HepG2 (cell line): ENCODE measurements at regions not wholly inside any gene's neighbourhood (a gene's known extent, or its start where the extent isn't known, plus 50 kb on each side); places are given as distances from the start of the nearest gene placed in this dataset.
A peak's percentile ranks its signal among the peaks of the same experiment; 100 is the strongest.

ENCODE experiments used
- AHDC1 ChIP-seq: sonication (generic); formaldehyde crosslinking; IDR thresholded peaks from 2 replicates; pipeline ENCODE4 v1.5.1; 2020; ENCODE audit warnings: mild to moderate bottlenecking, missing genetic modification reagents, borderline replicate concordance
- ASH2L ChIP-seq: fragments of 300-600, 200-600 bp; sonication (generic); IDR thresholded peaks from 2 replicates; pipeline ENCODE4 v1.7.0; 2017; ENCODE audit warnings: low read depth, mild to moderate bottlenecking, moderate library complexity, mixed read lengths, low read length; ENCODE audit not compliant: insufficient read length
- ATF5 ChIP-seq: sonication (generic); formaldehyde crosslinking; IDR thresholded peaks from 2 replicates; pipeline ENCODE4 v1.4.0; 2020; ENCODE audit warnings: mild to moderate bottlenecking, low read depth, missing genetic modification reagents
- DMAP1 ChIP-seq: IDR thresholded peaks from 2 replicates; pipeline ENCODE4 v1.6.1; 2016
- FLYWCH1 ChIP-seq: sonication (generic); formaldehyde crosslinking; IDR thresholded peaks from 2 replicates; pipeline ENCODE4 v1.8.1; 2023; ENCODE audit warnings: mild to moderate bottlenecking, missing genetic modification reagents
- FOXA3 ChIP-seq: IDR thresholded peaks from 2 replicates; pipeline ENCODE4 v1.6.1; 2016; ENCODE audit warnings: missing genetic modification reagents, missing compliant biosample characterization
- FOXC1 ChIP-seq: sonication (generic); formaldehyde crosslinking; IDR thresholded peaks from 2 replicates; pipeline ENCODE4 v1.8.0; 2022; ENCODE audit warnings: mild to moderate bottlenecking, missing genetic modification reagents, borderline replicate concordance
- FOXO4 ChIP-seq: sonication (generic); formaldehyde crosslinking; conservative IDR thresholded peaks from 2 replicates; pipeline ENCODE4 v1.8.1; 2023; ENCODE audit warnings: missing genetic modification reagents
- KDM2A ChIP-seq: sonication (generic); formaldehyde crosslinking; IDR thresholded peaks from 2 replicates; pipeline ENCODE4 v1.4.0; 2020; ENCODE audit warnings: low read depth, missing genetic modification reagents, borderline replicate concordance
- TMF1 ChIP-seq: sonication (generic); formaldehyde crosslinking; IDR thresholded peaks from 2 replicates; pipeline ENCODE4 v1.8.1; 2022; ENCODE audit warnings: low read depth, missing genetic modification reagents
- ZFP1 ChIP-seq: IDR thresholded peaks from 2 replicates; pipeline ENCODE4 v1.6.1; 2016
- ZNF124 ChIP-seq: sonication (generic); formaldehyde crosslinking; IDR thresholded peaks from 2 replicates; pipeline ENCODE4 v1.4.0; 2020; ENCODE audit warnings: missing genetic modification reagents
- ZNF234 ChIP-seq: sonication (generic); formaldehyde crosslinking; conservative IDR thresholded peaks from 2 replicates; pipeline ENCODE4 v1.5.1; 2020; ENCODE audit warnings: mild to moderate bottlenecking, missing genetic modification reagents
- ZNF263 ChIP-seq: sonication (generic); formaldehyde crosslinking; IDR thresholded peaks from 2 replicates; pipeline ENCODE4 v1.4.0; 2020; ENCODE audit warnings: missing genetic modification reagents
- ZNF576 ChIP-seq: sonication (generic); formaldehyde crosslinking; IDR thresholded peaks from 2 replicates; pipeline ENCODE4 v1.4.0; 2020; ENCODE audit warnings: mild to moderate bottlenecking, missing genetic modification reagents
- ZNF619 ChIP-seq: sonication (generic); formaldehyde crosslinking; IDR thresholded peaks from 2 replicates; pipeline ENCODE4 v1.4.0; 2020; ENCODE audit warnings: mild to moderate bottlenecking, missing genetic modification reagents
- ZNF761 ChIP-seq: sonication (generic); formaldehyde crosslinking; conservative IDR thresholded peaks from 2 replicates; pipeline ENCODE4 v1.4.0; 2020; ENCODE audit warnings: mild to moderate bottlenecking, missing genetic modification reagents
- TF ChIP-seq, protein P1 (sequence below): sonication (generic); formaldehyde crosslinking; IDR thresholded peaks from 2 replicates; pipeline ENCODE4 v1.9.0; 2021; ENCODE audit warnings: missing genetic modification reagents, mild to moderate bottlenecking, borderline replicate concordance
- TF ChIP-seq, protein P2 (sequence below): sonication (generic); formaldehyde crosslinking; IDR thresholded peaks from 2 replicates; pipeline ENCODE4 v1.4.0; 2020; ENCODE audit warnings: mild to moderate bottlenecking, low read depth, missing genetic modification reagents

DNA sequence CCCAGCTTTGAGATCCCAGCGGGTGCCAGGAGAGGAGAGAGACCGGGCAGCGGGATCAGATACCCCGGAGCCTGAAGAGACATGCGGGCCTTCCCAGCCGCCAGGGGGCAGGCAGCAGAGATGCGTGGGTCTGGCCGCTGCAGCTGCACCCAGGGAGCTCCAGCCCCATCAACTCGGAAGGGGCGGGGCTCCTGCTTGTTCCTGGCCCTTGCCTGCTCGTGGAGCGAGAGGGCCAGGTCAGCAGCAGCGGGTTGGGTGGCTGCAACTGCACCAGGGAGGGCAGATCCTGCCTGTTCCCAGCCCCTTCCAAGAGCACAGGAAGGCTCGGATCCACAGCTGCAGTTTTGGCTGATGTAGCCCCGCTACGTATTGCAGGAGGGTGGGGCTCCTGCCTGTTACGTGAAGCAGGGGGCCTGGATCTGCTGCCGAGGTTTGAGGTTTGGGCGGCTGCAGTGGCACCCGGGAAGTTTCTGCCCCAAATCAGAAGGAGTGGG is 532.8 kb downstream of the RFPL4B start (continued):
- TF ChIP-seq, protein P1, sequence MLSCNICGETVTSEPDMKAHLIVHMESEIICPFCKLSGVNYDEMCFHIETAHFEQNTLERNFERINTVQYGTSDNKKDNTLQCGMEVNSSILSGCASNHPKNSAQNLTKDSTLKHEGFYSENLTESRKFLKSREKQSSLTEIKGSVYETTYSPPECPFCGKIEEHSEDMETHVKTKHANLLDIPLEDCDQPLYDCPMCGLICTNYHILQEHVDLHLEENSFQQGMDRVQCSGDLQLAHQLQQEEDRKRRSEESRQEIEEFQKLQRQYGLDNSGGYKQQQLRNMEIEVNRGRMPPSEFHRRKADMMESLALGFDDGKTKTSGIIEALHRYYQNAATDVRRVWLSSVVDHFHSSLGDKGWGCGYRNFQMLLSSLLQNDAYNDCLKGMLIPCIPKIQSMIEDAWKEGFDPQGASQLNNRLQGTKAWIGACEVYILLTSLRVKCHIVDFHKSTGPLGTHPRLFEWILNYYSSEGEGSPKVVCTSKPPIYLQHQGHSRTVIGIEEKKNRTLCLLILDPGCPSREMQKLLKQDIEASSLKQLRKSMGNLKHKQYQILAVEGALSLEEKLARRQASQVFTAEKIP = no peak
- TF ChIP-seq ATF5 (no peak), ZNF761 (CRISPR knock-in tag) (peak; percentile 90), ZNF234 (CRISPR knock-in tag) (0 out of 2 replicates have a peak, but pooled peaks have one; percentile 43), TMF1 (CRISPR knock-in tag) (no peak), ZFP1 (CRISPR knock-in tag) (no peak), ZNF124 (CRISPR knock-in tag) (peak; percentile 84), ASH2L (no peak), ZNF263 (CRISPR knock-in tag) (0 out of 2 replicates have a peak, but pooled peaks have one; percentile 33), AHDC1 (CRISPR knock-in tag) (0 out of 2 replicates have a peak, but pooled peaks have one; percentile 35), KDM2A (CRISPR knock-in tag) (peak; percentile 91), ZNF619 (CRISPR knock-in tag) (no peak), FLYWCH1 (CRISPR knock-in tag) (no peak), FOXA3 (peak; percentile 40; the same call in 1 of the 2 replicates), FOXO4 (no peak), FOXC1 (CRISPR knock-in tag) (peak; percentile 63; the same call in 1 of the 2 replicates), DMAP1 (CRISPR knock-in tag) (peak; percentile 52; the same call in 1 of the 2 replicates), ZNF576 (CRISPR knock-in tag) (no peak; the same call in 1 of the 2 replicates)
- TF ChIP-seq, protein P2, sequence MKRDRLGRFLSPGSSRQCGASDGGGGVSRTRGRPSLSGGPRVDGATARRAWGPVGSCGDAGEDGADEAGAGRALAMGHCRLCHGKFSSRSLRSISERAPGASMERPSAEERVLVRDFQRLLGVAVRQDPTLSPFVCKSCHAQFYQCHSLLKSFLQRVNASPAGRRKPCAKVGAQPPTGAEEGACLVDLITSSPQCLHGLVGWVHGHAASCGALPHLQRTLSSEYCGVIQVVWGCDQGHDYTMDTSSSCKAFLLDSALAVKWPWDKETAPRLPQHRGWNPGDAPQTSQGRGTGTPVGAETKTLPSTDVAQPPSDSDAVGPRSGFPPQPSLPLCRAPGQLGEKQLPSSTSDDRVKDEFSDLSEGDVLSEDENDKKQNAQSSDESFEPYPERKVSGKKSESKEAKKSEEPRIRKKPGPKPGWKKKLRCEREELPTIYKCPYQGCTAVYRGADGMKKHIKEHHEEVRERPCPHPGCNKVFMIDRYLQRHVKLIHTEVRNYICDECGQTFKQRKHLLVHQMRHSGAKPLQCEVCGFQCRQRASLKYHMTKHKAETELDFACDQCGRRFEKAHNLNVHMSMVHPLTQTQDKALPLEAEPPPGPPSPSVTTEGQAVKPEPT (CRISPR knock-in tag) = 0 out of 2 replicates have a peak, but pooled peaks have one; percentile 64
